Left ventricle myocardium inferior (tissue), 1 donor: ENCODE measurements at regions not wholly inside any gene's neighbourhood (a gene's known extent, or its start where the extent isn't known, plus 50 kb on each side); places are given as distances from the start of the nearest gene placed in this dataset.

Source experiments
- DNase-seq: peaks from one replicate; pipeline ENCODE4 v3.0.0-alpha.2; 2020
- H3K27ac ChIP-seq: fragments of 200-600 bp; replicated peaks from 2 replicates; pipeline ENCODE4 v1.8.0; 2021
- H3K27me3 ChIP-seq: fragments of 200-600 bp; 2 replicates; pipeline ENCODE4 v1.8.0; 2021; ENCODE audit warnings: low read depth
- H3K36me3 ChIP-seq: fragments of 200-600 bp; 2 replicates; pipeline ENCODE4 v1.8.0; 2021
- H3K4me1 ChIP-seq: fragments of 200-600 bp; 2 replicates; pipeline ENCODE4 v1.8.0; 2021
- H3K4me3 ChIP-seq: fragments of 200-600 bp; 2 replicates; pipeline ENCODE4 v1.8.0; 2021; ENCODE audit warnings: mild to moderate bottlenecking, moderate library complexity
- H3K9me3 ChIP-seq: fragments of 200-600 bp; replicated peaks from 2 replicates; pipeline ENCODE4 v1.8.0; 2021
- intact Hi-C: fragments of 100-400 bp; cut with micrococcal nuclease; formaldehyde crosslinking; loops from one replicate; pipeline ENCODE4 v1.11.0; 2022
- TF ChIP-seq, protein P1 (sequence below): fragments of 200-600 bp; IDR thresholded peaks from 2 replicates; pipeline ENCODE4 v1.8.0; 2021; ENCODE audit warnings: antibody characterized with exemption, mild to moderate bottlenecking, borderline replicate concordance
- donor health status: DM: no; HTN: yes; CAD: no; lungs with severe emphysema.

DNA sequence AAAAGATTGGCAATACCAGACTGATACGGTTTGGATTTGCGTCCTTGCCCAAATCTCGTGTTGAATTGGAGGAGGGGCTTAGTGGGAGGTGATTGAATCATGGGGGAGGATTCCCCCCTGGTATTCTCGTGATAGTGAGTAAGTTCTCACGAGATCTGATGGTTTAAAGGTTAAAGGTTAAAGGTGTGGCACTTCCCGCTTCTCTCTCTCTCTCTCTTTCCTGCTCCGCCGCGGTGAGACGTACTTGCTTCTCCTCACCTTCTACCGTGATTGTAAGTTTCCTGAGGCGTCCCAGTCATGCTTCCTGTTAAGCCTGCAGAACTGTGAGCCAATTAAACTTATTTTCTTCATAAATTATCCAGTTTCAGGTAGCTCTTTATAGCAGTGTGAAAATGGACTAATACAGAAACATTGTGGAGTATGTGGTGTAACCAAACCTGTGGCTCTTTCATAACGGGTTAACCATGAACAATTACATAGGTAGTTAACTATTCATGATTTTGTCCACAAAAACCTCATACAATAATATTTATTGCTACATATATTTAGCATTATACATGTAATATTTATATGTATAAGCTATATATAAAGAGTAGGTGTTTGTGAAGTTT, 107.5 kb downstream of the ANXA1 start:
- intact Hi-C loops: no loop called here
- Histone ChIP-seq H3K36me3 (no peaks in the 10 kb centered on the region), H3K4me1 (no peaks in the 10 kb centered on the region), H3K27me3 (no peaks in the 10 kb centered on the region), H3K9me3 (no peaks in the 10 kb centered on the region), H3K4me3 (no peak overlapping the region), H3K27ac (no peak overlapping the region)
- TF ChIP-seq, protein P1, sequence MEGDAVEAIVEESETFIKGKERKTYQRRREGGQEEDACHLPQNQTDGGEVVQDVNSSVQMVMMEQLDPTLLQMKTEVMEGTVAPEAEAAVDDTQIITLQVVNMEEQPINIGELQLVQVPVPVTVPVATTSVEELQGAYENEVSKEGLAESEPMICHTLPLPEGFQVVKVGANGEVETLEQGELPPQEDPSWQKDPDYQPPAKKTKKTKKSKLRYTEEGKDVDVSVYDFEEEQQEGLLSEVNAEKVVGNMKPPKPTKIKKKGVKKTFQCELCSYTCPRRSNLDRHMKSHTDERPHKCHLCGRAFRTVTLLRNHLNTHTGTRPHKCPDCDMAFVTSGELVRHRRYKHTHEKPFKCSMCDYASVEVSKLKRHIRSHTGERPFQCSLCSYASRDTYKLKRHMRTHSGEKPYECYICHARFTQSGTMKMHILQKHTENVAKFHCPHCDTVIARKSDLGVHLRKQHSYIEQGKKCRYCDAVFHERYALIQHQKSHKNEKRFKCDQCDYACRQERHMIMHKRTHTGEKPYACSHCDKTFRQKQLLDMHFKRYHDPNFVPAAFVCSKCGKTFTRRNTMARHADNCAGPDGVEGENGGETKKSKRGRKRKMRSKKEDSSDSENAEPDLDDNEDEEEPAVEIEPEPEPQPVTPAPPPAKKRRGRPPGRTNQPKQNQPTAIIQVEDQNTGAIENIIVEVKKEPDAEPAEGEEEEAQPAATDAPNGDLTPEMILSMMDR: no peak
- no peak for DNase-seq

DNA sequence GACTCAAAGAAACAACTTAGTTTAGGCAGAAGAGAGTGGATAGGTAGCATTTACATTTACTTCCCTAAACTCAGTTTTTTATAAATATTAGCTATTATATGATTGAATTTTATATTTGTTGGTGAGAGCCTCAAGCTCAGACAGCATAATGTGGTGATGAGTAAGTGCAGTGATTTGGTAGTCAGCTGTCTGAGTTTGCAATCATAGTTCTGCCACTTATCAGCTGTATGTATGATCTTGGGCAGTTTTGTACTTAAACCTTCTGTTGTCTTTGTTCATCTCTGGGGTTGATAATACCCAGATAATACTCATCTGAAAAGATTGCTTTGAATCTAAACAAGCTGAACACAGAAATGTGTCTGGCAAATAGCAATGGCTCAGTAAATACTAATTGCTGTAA, 108.8 kb downstream of the ANXA1 start:
- intact Hi-C loops: no loop called here
- H3K27me3 ChIP-seq: no peaks in the 10 kb centered on the region
- no peaks in the 10 kb centered on the region for H3K9me3 ChIP-seq
- no peak overlapping the region for H3K27ac ChIP-seq
- TF ChIP-seq, protein P1: no peak
- no peak overlapping the region for H3K4me3 ChIP-seq
- H3K4me1 ChIP-seq: no peaks in the 10 kb centered on the region
- no peak for DNase-seq
- no peaks in the 10 kb centered on the region for H3K36me3 ChIP-seq

DNA sequence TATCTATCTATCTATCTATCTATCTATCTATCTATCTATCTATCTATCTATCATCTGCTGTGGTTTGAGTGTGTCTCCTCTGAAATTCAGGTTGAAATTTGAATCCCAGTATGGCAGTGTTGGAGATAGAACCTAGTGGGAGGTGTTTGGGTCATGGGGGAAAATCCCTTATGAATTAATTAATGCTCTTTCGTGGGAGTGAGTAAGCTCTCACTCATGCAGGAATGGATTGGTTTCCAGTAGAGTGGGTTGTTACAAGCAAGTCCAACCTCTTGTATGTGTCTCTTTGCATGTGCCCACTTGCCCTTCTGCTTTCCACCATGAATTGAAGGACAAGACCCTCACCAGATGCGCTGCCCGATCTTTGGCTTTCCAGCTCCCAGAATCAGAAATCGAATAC, 113.0 kb downstream of the ANXA1 start:
- no peak overlapping the region for H3K27ac ChIP-seq
- no peaks in the 10 kb centered on the region for H3K9me3 ChIP-seq

DNA sequence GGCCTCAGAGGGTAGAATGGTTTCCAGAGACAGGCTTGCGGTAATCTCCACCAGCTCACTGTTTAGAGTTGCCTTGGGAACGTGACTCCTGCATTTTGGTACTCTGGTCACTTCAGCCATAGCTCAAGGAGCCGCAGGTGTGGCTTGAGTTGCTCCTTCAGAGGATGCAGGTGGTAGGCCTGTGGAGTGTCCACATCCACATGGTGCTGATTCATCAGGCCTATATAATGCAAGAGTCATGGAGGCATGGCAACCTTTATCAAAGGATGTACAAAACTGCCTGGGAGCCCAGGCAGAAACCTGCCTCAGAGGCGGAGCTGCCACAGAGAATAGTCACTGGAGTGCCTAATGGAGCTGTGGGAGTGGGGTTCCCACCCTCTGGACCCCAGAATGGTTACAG, 114.2 kb downstream of the ANXA1 start:
- no peak for DNase-seq
- no peak overlapping the region for H3K4me3 ChIP-seq
- intact Hi-C loops: no loop called here
- TF ChIP-seq, protein P1: no peak
- no peak overlapping the region for H3K27ac ChIP-seq
- H3K36me3 ChIP-seq: no peaks in the 10 kb centered on the region
- no peaks in the 10 kb centered on the region for H3K4me1 ChIP-seq
- no peaks in the 10 kb centered on the region for H3K9me3 ChIP-seq
- H3K27me3 ChIP-seq: no peaks in the 10 kb centered on the region

More for the DNA sequence above, 113.0 kb downstream of the ANXA1 start:
- TF ChIP-seq, protein P1: no peak
- intact Hi-C loops: no loop called here
- H3K4me1 ChIP-seq: no peaks in the 10 kb centered on the region
- H3K4me3 ChIP-seq: no peak overlapping the region
- H3K27me3 ChIP-seq: no peaks in the 10 kb centered on the region
- H3K36me3 ChIP-seq: no peaks in the 10 kb centered on the region
- no peak for DNase-seq

DNA sequence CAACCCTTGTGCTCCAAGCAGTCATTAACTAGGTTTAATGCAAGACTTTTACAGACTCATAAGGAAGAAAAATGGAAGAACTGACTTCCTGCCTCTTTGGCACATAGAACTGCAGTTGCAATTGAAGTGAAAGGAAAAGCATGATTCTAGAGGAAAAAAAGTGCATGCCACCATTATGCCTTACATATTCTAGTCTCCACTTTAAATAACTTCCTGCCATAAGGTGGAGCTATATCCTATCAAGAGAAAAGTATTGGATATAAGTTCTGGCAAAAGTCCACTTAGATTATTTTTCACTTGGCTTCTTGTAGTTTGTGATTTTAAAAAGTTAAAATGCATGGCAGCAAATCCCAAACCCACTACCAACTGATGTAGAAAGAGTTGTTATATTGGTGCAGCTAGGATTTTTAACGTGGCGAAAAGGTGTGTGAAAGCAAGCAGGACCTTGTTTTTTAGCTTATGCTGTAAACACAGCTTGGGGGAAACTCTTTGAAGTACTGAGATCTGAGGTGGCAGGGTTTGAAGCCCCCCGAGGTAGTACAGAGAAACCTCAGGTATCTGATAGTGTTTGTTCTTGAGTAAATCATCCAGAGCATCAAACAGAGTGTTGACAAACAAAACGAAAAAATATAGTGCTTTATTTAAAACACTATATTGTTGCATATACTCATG, 117.9 kb downstream of the ANXA1 start:
- Histone ChIP-seq H3K36me3 (no peaks in the 10 kb centered on the region), H3K4me3 (no peak overlapping the region), H3K4me1 (no peaks in the 10 kb centered on the region), H3K27me3 (no peaks in the 10 kb centered on the region), H3K9me3 (no peaks in the 10 kb centered on the region), H3K27ac (no peak overlapping the region)
- TF ChIP-seq, protein P1: peak; percentile 59
- intact Hi-C loops: loop anchor here (5.0 kb wide), 1 partner anchor 298 kb away; no protein-coding TSS in a partner anchor
- DNase-seq: no peak
